B cell (primary cell): ENCODE measurements at regions not wholly inside any gene's neighbourhood (a gene's known extent, or its start where the extent isn't known, plus 50 kb on each side); places are given as distances from the start of the nearest gene placed in this dataset.
"Not testable (repeated sequence)": the region's sequence is repeated elsewhere in the genome, so short reads cannot be mapped to it uniquely, and the experiment has no call there.

Experiments
- ATAC-seq: fragments of 200-7000 bp; cut with Tn5 transposase; one replicate; pipeline ENCODE4 v1.10.0; 2021; ENCODE audit warnings: low read depth, mild to moderate bottlenecking, moderate number of reproducible peaks, moderate library complexity
- CTCF ChIA-PET: fragments of 350-600 bp; sonication (Branson Sonifier 250); formaldehyde crosslinking; loops from one replicate; lab custom pipeline; 2021; ENCODE audit warnings: antibody characterized with exemption, inconsistent platforms; lab: Charles Lee
- POLR2A ChIA-PET: fragments of 350-600 bp; sonication (Branson Sonifier 250); formaldehyde crosslinking; loops from one replicate; lab custom pipeline; 2021; ENCODE audit warnings: antibody characterized with exemption; lab: Charles Lee
- DNase-seq: peaks from one replicate; pipeline ENCODE4 v3.0.0; 2013
- H2AFZ ChIP-seq: 2 replicates; pipeline ENCODE4 v1.6.1; 2012; ENCODE audit warnings: mild to moderate bottlenecking, low read depth, low read length; ENCODE audit not compliant: insufficient read depth, poor library complexity, severe bottlenecking
- H3K27ac ChIP-seq, 2 donors: 1 replicate in 1 of 2; 2 replicates in 1 of 2; pipeline ENCODE4 v1.5.1; 2012 to 2013; ENCODE audit warnings: low read length in 2 of 2, mild to moderate bottlenecking in 2 of 2, moderate library complexity in 1 of 2
- H3K27me3 ChIP-seq, 4 experiments: fragments of 200-600 bp in 1 of 4; sonication (generic) in 1 of 4; replicated peaks in 1 of 4; 1 replicate in 2 of 4; 2 replicates in 2 of 4; pipeline versions ENCODE4 v1.6.1 to v1.7.0; 2013 to 2016; ENCODE audit warnings: low read length in 3 of 4, mild to moderate bottlenecking in 2 of 4, mixed read lengths in 1 of 4, moderate library complexity in 1 of 4; ENCODE audit not compliant: insufficient read depth in 4 of 4, control insufficient read depth in 3 of 4; ENCODE audit errors: control extremely low read depth in 1 of 4
- H3K36me3 ChIP-seq, 2 experiments: replicated peaks in 1 of 2; 1 replicate in 1 of 2; 2 replicates in 1 of 2; pipeline versions ENCODE4 v1.6.1 to v1.7.1; 2013; ENCODE audit warnings: low read length in 1 of 2; ENCODE audit not compliant: insufficient read depth in 2 of 2, control insufficient read depth in 1 of 2; ENCODE audit errors: control extremely low read depth in 1 of 2, extremely low read depth in 1 of 2
- H3K4me1 ChIP-seq, 2 donors: fragments of 200-600 bp in 1 of 2; sonication (generic) in 1 of 2; 1 replicate in 1 of 2; 2 replicates in 1 of 2; pipeline versions ENCODE4 v1.5.1 to v1.6.1; 2013 to 2017; ENCODE audit warnings: low read length in 2 of 2; ENCODE audit not compliant: control insufficient read depth in 2 of 2, insufficient read depth in 2 of 2
- H3K4me2 ChIP-seq: replicated peaks from 2 replicates; pipeline ENCODE3; 2012; ENCODE audit warnings: mild to moderate bottlenecking, low read depth, low read length; ENCODE audit not compliant: poor library complexity, severe bottlenecking
- H3K4me3 ChIP-seq, 5 experiments: fragments of 200-600 bp in 1 of 5; sonication (generic) in 1 of 5; 1 replicate in 3 of 5; 2 replicates in 2 of 5; pipeline versions ENCODE4 v1.5.1 to v1.7.0; 2011 to 2016; ENCODE audit warnings: low read length in 4 of 5, mild to moderate bottlenecking in 4 of 5, low read depth in 2 of 5, control low read depth in 1 of 5, moderate library complexity in 1 of 5; ENCODE audit not compliant: insufficient read depth in 1 of 5; ENCODE audit errors: control extremely low read depth in 1 of 5, extremely low read depth in 1 of 5
- H3K79me2 ChIP-seq: fragments of 200-600 bp; sonication (generic); one replicate; pipeline ENCODE4 v1.6.0; 2016; ENCODE audit warnings: low read length; ENCODE audit not compliant: control insufficient read depth, insufficient read depth
- H3K9ac ChIP-seq: fragments of 200-600 bp; sonication (generic); 2 replicates; pipeline ENCODE4 v1.6.1; 2017; ENCODE audit warnings: mild to moderate bottlenecking, low read length, moderate library complexity
- H3K9me3 ChIP-seq, 3 donors: one replicate each; pipeline versions ENCODE4 v1.6.1 to v1.7.1; 2013; ENCODE audit warnings: low read length in 2 of 3; ENCODE audit not compliant: control insufficient read depth in 2 of 3, insufficient read depth in 1 of 3; ENCODE audit errors: control extremely low read depth in 1 of 3
- H4K20me1 ChIP-seq: 2 replicates; pipeline ENCODE4 v1.6.0; 2012; ENCODE audit warnings: mild to moderate bottlenecking, low read length; ENCODE audit not compliant: insufficient read depth, control insufficient read depth, poor library complexity, severe bottlenecking
- H3K27ac Mint-ChIP-seq: one replicate; pipeline ENCODE4 v1.8.0; 2021; ENCODE audit warnings: mixed read lengths
- H3K27me3 Mint-ChIP-seq: one replicate; pipeline ENCODE4 v1.8.0; 2021; ENCODE audit warnings: mixed read lengths
- H3K4me1 Mint-ChIP-seq: one replicate; pipeline ENCODE4 v1.8.0; 2021; ENCODE audit warnings: mixed read lengths
- H3K4me3 Mint-ChIP-seq: one replicate; pipeline ENCODE4 v1.8.0; 2021; ENCODE audit warnings: mixed read lengths
- H3K9me3 Mint-ChIP-seq: one replicate; pipeline ENCODE4 v1.8.0; 2022; ENCODE audit warnings: mixed read lengths; ENCODE audit not compliant: insufficient read depth
- CTCF ChIP-seq: fragments of 200-600 bp; IDR thresholded peaks from one replicate; pipeline ENCODE4 v1.8.0; 2022; ENCODE audit warnings: antibody characterized with exemption, mild to moderate bottlenecking
- EZH2 ChIP-seq: IDR thresholded peaks from 2 replicates; pipeline ENCODE4 v1.6.1; 2012; ENCODE audit warnings: borderline replicate concordance, low read depth, mild to moderate bottlenecking, moderate library complexity, low read length; ENCODE audit not compliant: insufficient read depth, poor library complexity, severe bottlenecking
- WGBS: methylation state at CpG from one replicate; pipeline ENCODE4 v1.1.5; 2013; ENCODE audit warnings: missing lambda C conversion rate; ENCODE audit not compliant: insufficient coverage; 5-methylcytosine and 5-hydroxymethylcytosine counted together
- intact Hi-C: fragments of 100-400 bp; cut with micrococcal nuclease; formaldehyde crosslinking; loops from one replicate; pipeline ENCODE4 v1.10.0; 2022

- Histone ChIP-seq H2AFZ (no peak overlapping the region), H3K9me3 (peaks cover 0 to 3% (median 0%) of the 10 kb centered on the region in 3 donors), H3K4me1 (no peaks in the 10 kb centered on the region), H3K4me2 (no peak overlapping the region), H3K79me2 (no peaks in the 10 kb centered on the region), H3K9ac (no peak overlapping the region), H3K27ac (no peak overlapping the region), H3K27me3 (no peaks in the 10 kb centered on the region), H4K20me1 (no peaks in the 10 kb centered on the region), H3K36me3 (no peaks in the 10 kb centered on the region), H3K4me3 (no peak overlapping the region)
- H3K27me3 Mint-ChIP-seq = no peaks in the 10 kb centered on the region
- POLR2A ChIA-PET = no interaction called here
- ATAC-seq (no peak), DNase-seq (no peak)
- H3K4me3 Mint-ChIP-seq = no peak overlapping the region
- CTCF ChIA-PET = no interaction called here
- H3K4me1 Mint-ChIP-seq = no peaks in the 10 kb centered on the region
- H3K27ac Mint-ChIP-seq = no peak overlapping the region
- TF ChIP-seq EZH2 (no peak), CTCF (no peak)
- intact Hi-C loops = no loop called here
- peaks cover 5% of the 10 kb centered on the region for H3K9me3 Mint-ChIP-seq
- WGBS = 75% methylated on average over 3 of the region's 3 CpGs
These were observed 687.5 kb downstream of the NYAP2 start for GRCh38 chr2:226087051-226087450.

- H3K79me2 ChIP-seq = no peaks in the 10 kb centered on the region
- intact Hi-C loops = no loop called here
These were observed 686.7 kb downstream of the NYAP2 start for GRCh38 chr2:226086190-226086589.

GRCh38 chr2:226085425-226085824 lies 685.9 kb downstream of the NYAP2 start:
- H3K4me2 ChIP-seq, H2AFZ ChIP-seq, H3K27me3 Mint-ChIP-seq, H3K27ac ChIP-seq, ATAC-seq, DNase-seq, H3K4me1 Mint-ChIP-seq, H4K20me1 ChIP-seq, H3K36me3 ChIP-seq, H3K27ac Mint-ChIP-seq, POLR2A ChIA-PET, H3K4me3 ChIP-seq, H3K9me3 ChIP-seq, H3K4me1 ChIP-seq, H3K4me3 Mint-ChIP-seq, intact Hi-C loops, H3K9me3 Mint-ChIP-seq, H3K27me3 ChIP-seq, H3K9ac ChIP-seq, CTCF ChIA-PET, H3K79me2 ChIP-seq: not testable (repeated sequence)

More at GRCh38 chr2:226086190-226086589, 686.7 kb downstream of the NYAP2 start:
- Histone ChIP-seq H3K4me3 (no peak overlapping the region), H3K9me3 (peaks cover 0 to 3% (median 0%) of the 10 kb centered on the region in 3 donors), H3K4me2 (no peak overlapping the region), H2AFZ (no peak overlapping the region), H3K27ac (no peak overlapping the region), H3K9ac (no peak overlapping the region), H3K4me1 (no peaks in the 10 kb centered on the region), H3K27me3 (no peaks in the 10 kb centered on the region), H3K36me3 (no peaks in the 10 kb centered on the region), H4K20me1 (no peaks in the 10 kb centered on the region)
- CTCF ChIA-PET = no interaction called here
- H3K9me3 Mint-ChIP-seq = peaks cover 5% of the 10 kb centered on the region
- H3K4me3 Mint-ChIP-seq = no peak overlapping the region
- TF ChIP-seq EZH2 (no peak), CTCF (no peak)
- POLR2A ChIA-PET = no interaction called here
- no peaks in the 10 kb centered on the region for H3K27me3 Mint-ChIP-seq
- no CpG with 5 or more reads among the region's 1 CpG for WGBS
- no peaks in the 10 kb centered on the region for H3K4me1 Mint-ChIP-seq
- DNase-seq = no peak
- ATAC-seq = no peak
- no peak overlapping the region for H3K27ac Mint-ChIP-seq
